Kidney epithelial cell (primary cell): ENCODE measurements at regions not wholly inside any gene's neighbourhood (a gene's known extent, or its start where the extent isn't known, plus 50 kb on each side); places are given as distances from the start of the nearest gene placed in this dataset.

Experiments
- DNase-seq: peaks from one replicate; pipeline ENCODE4 v3.0.0-alpha.2; 2010; ENCODE audit warnings: low read depth
- H3K27me3 ChIP-seq: 2 replicates; pipeline ENCODE4 v1.6.0; 2011; ENCODE audit warnings: low read length; ENCODE audit not compliant: control insufficient read depth, insufficient read depth
- H3K36me3 ChIP-seq: 2 replicates; pipeline ENCODE4 v1.5.1; 2011; ENCODE audit warnings: low read length; ENCODE audit not compliant: control insufficient read depth, insufficient read depth
- H3K4me3 ChIP-seq: 2 replicates; pipeline ENCODE4 v1.5.1; 2011; ENCODE audit warnings: low read depth, mild to moderate bottlenecking, control low read depth, low read length
- CTCF ChIP-seq: IDR thresholded peaks from 2 replicates; pipeline ENCODE4 v1.5.1; 2011; ENCODE audit warnings: mild to moderate bottlenecking, moderate library complexity, low read length, control low read depth, inconsistent platforms; ENCODE audit not compliant: insufficient read depth, poor library complexity, severe bottlenecking

DNA sequence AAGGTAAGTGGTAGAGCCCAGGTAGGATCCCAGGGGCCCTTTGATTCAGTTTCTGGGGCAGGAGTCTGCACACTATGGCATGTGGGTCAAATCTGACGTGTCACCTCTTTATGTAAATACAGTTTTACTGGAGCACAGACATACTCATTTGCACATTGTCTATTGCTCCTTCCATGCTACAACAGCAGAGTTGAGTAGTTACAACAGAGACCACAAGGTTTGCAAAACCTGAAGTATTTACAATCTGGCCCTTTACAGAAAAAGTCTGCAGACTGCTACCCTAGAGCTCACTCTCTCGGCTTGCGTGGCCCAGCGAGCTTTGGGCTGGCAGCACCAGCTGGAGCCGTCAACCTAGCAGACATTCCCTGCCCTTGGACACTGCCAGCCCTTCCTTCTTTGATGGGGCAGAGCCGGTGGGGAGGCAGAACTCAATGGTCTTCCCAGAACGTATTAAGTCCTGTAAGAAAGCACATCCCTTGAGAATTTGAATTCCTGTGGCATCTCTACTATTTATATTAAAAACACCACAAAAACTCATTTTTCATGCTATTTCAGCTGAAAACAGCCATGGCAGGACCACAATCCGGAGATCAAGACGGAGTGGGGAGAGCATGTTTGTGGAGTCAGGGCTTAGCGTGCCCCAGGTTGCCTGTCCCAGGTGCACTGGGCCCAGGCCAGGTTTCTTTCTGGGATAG lies 133.1 kb upstream of the NUDT7 start:
- no peak overlapping the region for H3K4me3 ChIP-seq
- no peaks in the 10 kb centered on the region for H3K27me3 ChIP-seq
- no peak for DNase-seq
- no peaks in the 10 kb centered on the region for H3K36me3 ChIP-seq
- no peak for TF ChIP-seq CTCF

DNA sequence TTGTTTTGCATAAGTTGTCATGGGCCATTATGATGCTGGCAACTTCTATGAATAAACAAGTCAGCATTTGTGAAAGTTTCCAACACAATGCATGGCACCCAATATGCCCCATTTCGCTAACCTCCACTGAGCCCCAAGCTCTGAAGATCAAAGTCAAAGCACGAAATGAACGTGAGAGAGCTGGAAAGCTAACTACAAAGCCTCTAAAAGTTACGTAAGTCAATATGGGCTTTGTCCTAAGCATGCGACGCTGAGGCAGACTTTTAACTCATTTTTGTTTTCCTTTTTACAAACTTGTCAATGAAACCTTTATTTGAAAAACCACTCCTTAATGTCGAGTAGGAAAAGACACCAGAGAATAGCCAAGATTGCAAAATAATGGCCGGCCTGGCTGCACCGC lies 131.6 kb upstream of the NUDT7 start:
- H3K4me3 ChIP-seq, result no peak overlapping the region
- no peak for TF ChIP-seq CTCF
- DNase-seq, result no peak
- H3K36me3 ChIP-seq, result no peaks in the 10 kb centered on the region
- H3K27me3 ChIP-seq, result no peaks in the 10 kb centered on the region

DNA sequence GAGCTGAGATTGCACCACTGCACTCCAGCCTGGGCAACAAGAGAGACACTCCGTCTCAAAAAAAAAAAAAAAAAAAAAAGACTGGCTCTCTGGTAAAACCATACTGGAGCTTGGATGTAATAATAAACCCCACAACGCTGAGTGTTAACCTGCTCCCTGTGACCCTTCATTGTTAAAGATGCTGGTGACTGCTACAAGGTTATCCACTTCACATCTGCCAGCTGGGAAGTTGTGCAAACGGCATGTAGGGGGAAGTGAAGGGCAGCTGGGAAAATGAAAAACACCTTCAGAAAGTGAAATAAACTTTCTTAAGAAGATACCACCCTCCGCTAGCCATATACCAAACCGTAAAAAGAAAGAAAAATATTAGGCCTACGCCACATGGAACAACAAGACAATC lies 131.0 kb upstream of the NUDT7 start:
- no peak overlapping the region for H3K4me3 ChIP-seq
- no peak for TF ChIP-seq CTCF
- H3K27me3 ChIP-seq, result no peaks in the 10 kb centered on the region
- DNase-seq, result no peak
- no peaks in the 10 kb centered on the region for H3K36me3 ChIP-seq

GRCh38 chr16:77592021-77592420 lies 130.3 kb upstream of the NUDT7 start:
- Histone ChIP-seq H3K27me3 (no peaks in the 10 kb centered on the region), H3K4me3 (no peak overlapping the region), H3K36me3 (no peaks in the 10 kb centered on the region)
- DNase-seq, result no peak
- TF ChIP-seq CTCF, result no peak

DNA sequence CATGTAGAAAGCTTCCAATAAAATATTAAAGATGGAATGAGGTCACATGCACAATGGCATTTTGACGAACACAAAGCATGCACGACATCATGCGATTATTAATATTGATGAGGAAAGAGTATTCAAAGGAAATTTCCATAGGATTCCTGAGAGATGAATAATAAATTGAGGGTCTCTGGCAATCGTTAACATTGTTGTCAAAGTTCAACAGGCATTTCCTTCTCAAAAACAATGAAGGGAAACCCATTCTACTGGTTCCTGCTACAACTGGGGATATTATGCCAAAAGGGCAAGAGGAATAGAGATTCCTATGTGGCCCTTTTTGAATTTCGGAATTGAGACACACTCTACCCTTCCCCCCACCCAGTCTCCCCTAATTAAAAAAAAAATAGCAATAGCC lies 128.3 kb upstream of the NUDT7 start:
- no peaks in the 10 kb centered on the region for H3K27me3 ChIP-seq
- TF ChIP-seq CTCF, result no peak
- DNase-seq, result no peak
- H3K4me3 ChIP-seq, result no peak overlapping the region
- H3K36me3 ChIP-seq, result no peaks in the 10 kb centered on the region
